ENCODE measurements at regions not wholly inside any gene's neighbourhood (a gene's known extent, or its start where the extent isn't known, plus 50 kb on each side); places are given as distances from the start of the nearest gene placed in this dataset.

DNA sequence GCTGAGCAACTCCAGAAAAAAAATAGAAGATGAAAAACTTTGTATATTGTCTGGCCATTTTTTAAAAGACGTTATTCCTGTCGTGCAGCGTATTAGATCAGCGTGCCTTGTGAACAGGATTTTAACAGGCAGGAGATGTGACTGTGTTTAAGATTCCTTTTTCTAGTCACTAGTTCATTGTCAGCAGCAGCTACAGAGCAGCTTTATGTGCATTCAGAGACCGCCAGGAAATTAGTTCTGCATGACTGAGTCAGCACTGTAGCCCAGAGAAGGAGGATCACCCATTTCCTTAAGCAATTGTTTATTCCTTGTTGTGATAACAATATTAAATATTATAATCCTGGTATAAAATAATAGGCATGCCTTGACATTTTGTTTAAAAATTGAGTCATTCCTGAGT, 75.4 kb upstream of the ADGRB3 start (continued):
- TF ChIP-seq, protein P1, sequence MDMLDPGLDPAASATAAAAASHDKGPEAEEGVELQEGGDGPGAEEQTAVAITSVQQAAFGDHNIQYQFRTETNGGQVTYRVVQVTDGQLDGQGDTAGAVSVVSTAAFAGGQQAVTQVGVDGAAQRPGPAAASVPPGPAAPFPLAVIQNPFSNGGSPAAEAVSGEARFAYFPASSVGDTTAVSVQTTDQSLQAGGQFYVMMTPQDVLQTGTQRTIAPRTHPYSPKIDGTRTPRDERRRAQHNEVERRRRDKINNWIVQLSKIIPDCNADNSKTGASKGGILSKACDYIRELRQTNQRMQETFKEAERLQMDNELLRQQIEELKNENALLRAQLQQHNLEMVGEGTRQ (IDR thresholded peaks at IDR 0.05; ENCODE audit: low read length) = no peak
- TF ChIP-seq YY1 (IDR thresholded peaks at IDR 0.05; ENCODE audit: low read depth, low read length) = no peak
- no peak for TF ChIP-seq CTBP2 (IDR thresholded peaks at IDR 0.05; ENCODE audit: borderline replicate concordance, insufficient read depth, insufficient read length, low read length)
- no peak for TF ChIP-seq SAP30 (IDR thresholded peaks at IDR 0.05; ENCODE audit: insufficient read depth, insufficient replicate concordance, low read length)
- no peak for TF ChIP-seq RXRA (IDR thresholded peaks at IDR 0.05; ENCODE audit: insufficient read depth, low read depth, low read length)
- TF ChIP-seq CBX5 (IDR thresholded peaks at IDR 0.05; ENCODE audit: low read depth, low read length) = no peak
- no peak for TF ChIP-seq TCF12 (IDR thresholded peaks at IDR 0.05; ENCODE audit: low read depth, low read length)
- TF ChIP-seq TBP (IDR thresholded peaks at IDR 0.05; ENCODE audit: low read depth, low read length) = no peak

All from H1 (cell line).